ENCODE measurements at regions not wholly inside any gene's neighbourhood (a gene's known extent, or its start where the extent isn't known, plus 50 kb on each side); places are given as distances from the start of the nearest gene placed in this dataset.
"Not testable (repeated sequence)": the region's sequence is repeated elsewhere in the genome, so short reads cannot be mapped to it uniquely, and the experiment has no call there.

GRCh38 chr11:126135235-126136176 lies 72.8 kb upstream of the CDON start:
- POLR2A ChIA-PET (ENCODE audit: low non-redundant PET), result no interaction called here
- no peak overlapping the region for H3K27ac ChIP-seq
- no peak for DNase-seq (ENCODE audit: low spot score)
- CTCF ChIA-PET, result no interaction called here
- TF ChIP-seq, protein P1, sequence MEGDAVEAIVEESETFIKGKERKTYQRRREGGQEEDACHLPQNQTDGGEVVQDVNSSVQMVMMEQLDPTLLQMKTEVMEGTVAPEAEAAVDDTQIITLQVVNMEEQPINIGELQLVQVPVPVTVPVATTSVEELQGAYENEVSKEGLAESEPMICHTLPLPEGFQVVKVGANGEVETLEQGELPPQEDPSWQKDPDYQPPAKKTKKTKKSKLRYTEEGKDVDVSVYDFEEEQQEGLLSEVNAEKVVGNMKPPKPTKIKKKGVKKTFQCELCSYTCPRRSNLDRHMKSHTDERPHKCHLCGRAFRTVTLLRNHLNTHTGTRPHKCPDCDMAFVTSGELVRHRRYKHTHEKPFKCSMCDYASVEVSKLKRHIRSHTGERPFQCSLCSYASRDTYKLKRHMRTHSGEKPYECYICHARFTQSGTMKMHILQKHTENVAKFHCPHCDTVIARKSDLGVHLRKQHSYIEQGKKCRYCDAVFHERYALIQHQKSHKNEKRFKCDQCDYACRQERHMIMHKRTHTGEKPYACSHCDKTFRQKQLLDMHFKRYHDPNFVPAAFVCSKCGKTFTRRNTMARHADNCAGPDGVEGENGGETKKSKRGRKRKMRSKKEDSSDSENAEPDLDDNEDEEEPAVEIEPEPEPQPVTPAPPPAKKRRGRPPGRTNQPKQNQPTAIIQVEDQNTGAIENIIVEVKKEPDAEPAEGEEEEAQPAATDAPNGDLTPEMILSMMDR (conservative IDR thresholded peaks at IDR 0.05; ENCODE audit: low read depth), result no peak

- no peak for DNase-seq (ENCODE audit: low spot score)
- H3K27ac ChIP-seq, result no peak overlapping the region
- TF ChIP-seq, protein P1 (conservative IDR thresholded peaks at IDR 0.05; ENCODE audit: low read depth), result no peak
- ChIA-PET POLR2A (ENCODE audit: low non-redundant PET) (no interaction called here), CTCF (no interaction called here)
Observed at GRCh38 chr11:126134461-126135155, 71.9 kb upstream of the CDON start.

DNA sequence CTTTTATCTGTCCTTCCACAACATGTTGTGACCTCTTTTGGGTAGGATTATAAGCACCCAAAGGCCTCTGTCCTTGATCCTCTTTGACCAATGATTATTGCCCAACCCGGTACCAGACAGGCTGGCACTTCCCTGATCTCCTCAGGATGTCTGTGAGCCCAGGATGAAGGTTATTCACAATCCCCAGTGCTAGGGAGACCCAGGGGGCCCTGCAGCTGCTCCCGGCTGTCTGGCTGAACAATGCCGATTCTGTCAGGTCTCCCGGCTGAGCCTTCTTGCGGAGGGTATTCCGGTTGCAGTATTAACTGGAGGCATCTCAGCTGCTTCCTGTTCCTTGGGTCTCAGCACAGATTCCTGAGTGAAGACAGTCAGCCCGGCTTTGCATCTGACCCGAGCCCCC lies 71.2 kb upstream of the CDON start:
- ChIA-PET POLR2A (ENCODE audit: low non-redundant PET) (no interaction called here), CTCF (no interaction called here)
- no peak for DNase-seq (ENCODE audit: low spot score)
- H3K27ac ChIP-seq, result no peak overlapping the region
- TF ChIP-seq, protein P1 (conservative IDR thresholded peaks at IDR 0.05; ENCODE audit: low read depth), result no peak

DNA sequence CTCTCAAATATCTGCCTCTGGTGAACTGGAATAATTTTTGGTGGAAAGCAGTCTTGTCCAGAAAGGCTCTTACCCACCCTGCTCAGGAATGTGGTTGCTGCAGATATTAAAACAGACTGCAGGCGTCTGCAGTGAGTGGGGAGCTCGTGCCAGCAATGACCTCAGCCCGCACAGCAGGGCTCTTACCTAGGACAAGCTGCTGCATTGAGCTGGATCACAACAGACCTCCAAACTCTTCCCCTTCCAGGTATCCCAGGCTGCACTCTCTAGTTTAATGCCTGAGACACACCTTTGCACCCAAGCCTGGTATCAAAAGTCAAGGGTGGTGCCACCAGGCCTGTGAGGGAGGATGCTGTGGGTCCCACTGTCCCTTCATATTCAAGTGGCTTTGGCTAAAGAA lies 69.7 kb upstream of the CDON start:
- POLR2A ChIA-PET (ENCODE audit: low non-redundant PET), result no interaction called here
- peak; percentile 67 for DNase-seq (ENCODE audit: low spot score)
- H3K27ac ChIP-seq, result peak overlapping the region; percentile 81
- CTCF ChIA-PET, result interaction anchor here (0.6 to 1.1 kb wide), 3 partner anchors 31 to 1369 kb away, joined by 3 to 5 read pairs (median 3); no protein-coding TSS in a partner anchor
- TF ChIP-seq, protein P1 (conservative IDR thresholded peaks at IDR 0.05; ENCODE audit: low read depth), result no peak

GRCh38 chr11:126130781-126131180 lies 68.1 kb upstream of the CDON start:
- POLR2A ChIA-PET (ENCODE audit: low non-redundant PET); H3K27ac ChIP-seq; DNase-seq (ENCODE audit: low spot score); CTCF ChIA-PET: not testable (repeated sequence)

DNA sequence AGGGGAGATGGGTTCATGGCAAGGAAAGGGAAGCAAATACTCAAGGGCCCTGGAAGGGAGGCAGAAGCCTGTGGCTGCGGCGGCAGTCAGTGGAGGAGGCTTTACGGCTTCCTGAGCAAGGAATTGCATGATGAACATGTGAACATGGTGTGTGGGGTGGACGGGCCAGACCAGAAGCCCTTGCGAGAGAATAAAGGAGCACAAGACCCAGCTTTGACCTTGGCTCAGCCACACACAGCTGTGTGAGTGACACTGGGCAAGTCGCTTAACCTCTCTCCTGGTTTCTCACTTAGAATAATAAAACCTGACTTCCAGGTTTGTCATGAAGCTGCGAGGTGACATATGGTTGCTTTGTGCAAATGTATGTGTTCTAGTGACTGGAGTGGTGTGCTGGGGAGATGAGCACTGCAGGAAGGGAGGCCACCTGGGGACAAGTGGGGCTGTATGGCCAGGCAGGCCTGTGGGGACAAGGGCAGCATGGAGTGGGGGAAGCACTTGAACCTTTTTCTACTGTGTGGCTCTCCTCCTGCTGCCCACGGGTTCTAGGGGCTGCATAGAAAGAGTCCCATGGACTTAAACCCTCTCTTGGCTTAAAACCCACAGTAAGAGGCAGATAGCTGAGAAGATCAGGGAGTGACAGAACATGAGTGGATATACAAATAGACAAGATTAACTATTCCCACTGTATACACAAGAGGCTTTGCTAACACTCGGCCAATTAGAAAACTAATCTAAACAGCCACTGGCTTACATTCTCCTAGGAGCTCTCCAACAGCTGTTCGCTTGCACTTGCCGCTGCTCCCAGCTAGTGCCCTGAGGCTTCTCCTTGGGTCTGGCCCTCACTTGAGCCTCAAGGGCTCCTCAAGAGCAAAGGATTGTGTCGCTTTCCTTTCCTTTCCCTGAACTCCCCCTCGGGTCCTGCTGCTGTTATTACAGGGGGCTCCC lies 67.3 kb upstream of the CDON start:
- no peak overlapping the region for H3K27ac ChIP-seq
- ChIA-PET CTCF (interaction anchor here (0.6 to 0.7 kb wide), 2 partner anchors 64 to 90 kb away, joined by 3 to 6 read pairs; no protein-coding TSS in a partner anchor), POLR2A (ENCODE audit: low non-redundant PET) (no interaction called here)
- TF ChIP-seq, protein P1 (conservative IDR thresholded peaks at IDR 0.05; ENCODE audit: low read depth), result no peak
- no peak for DNase-seq (ENCODE audit: low spot score)
